GM12878 (cell line): ENCODE measurements at regions not wholly inside any gene's neighbourhood (a gene's known extent, or its start where the extent isn't known, plus 50 kb on each side); places are given as distances from the start of the nearest gene placed in this dataset.

Experiments
- ATAC-seq: fragments of 200-7000 bp; cut with Tn5 transposase; 3 replicates; pipeline ENCODE4 v1.9.1; 2020; ENCODE audit warnings: mild to moderate bottlenecking, moderate library complexity
- BruUV-seq: library from RNA; stranded (reverse); fragments of 400-500 nt; replicated peaks from 2 replicates; lab custom pipeline; 2021; lab: Mats Ljungman, UMichigan
- CTCF ChIA-PET: fragments of 300-600 bp; sonication (Branson Sonifier 250); formaldehyde crosslinking; extraction: SDS; loops from one replicate; lab custom pipeline; 2021; ENCODE audit warnings: inconsistent platforms; lab: Yijun Ruan, JAX
- POLR2A ChIA-PET: fragments of 350-600 bp; formaldehyde crosslinking; extraction: SDS; loops from one replicate; lab custom pipeline; 2021; ENCODE audit warnings: inconsistent platforms; lab: Charles Lee
- RAD21 ChIA-PET: fragments of 300-600 bp; sonication (Branson Sonifier 250); formaldehyde crosslinking; loops from one replicate; lab custom pipeline; 2023; ENCODE audit warnings: antibody characterized with exemption; ENCODE audit not compliant: unreplicated experiment; lab: Charles Lee
- SMC1A ChIA-PET: fragments of 300-600 bp; sonication (Branson Sonifier 250); formaldehyde crosslinking; loops from one replicate; lab custom pipeline; 2023; ENCODE audit not compliant: unreplicated experiment, uncharacterized antibody; lab: Charles Lee
- DNase-seq: peaks from one replicate; pipeline ENCODE4 v3.0.0-alpha.2; 2011; ENCODE audit warnings: low read depth, low spot score
- FAIRE-seq: peaks from 3 replicates; lab custom pipeline; 2011; peaks lifted over from hg19 to GRCh38; lab: Jason Lieb, UNC
- H2AFZ ChIP-seq: 2 replicates; pipeline ENCODE4 v1.6.0; 2011; ENCODE audit warnings: low read depth, low read length, control low read depth; ENCODE audit not compliant: control insufficient read depth
- H3K27ac ChIP-seq: 2 replicates; pipeline ENCODE4 v1.5.1; 2011; ENCODE audit warnings: control low read depth; ENCODE audit not compliant: control insufficient read depth, insufficient read depth
- H3K27me3 ChIP-seq, 2 experiments: replicated peaks in 1 of 2; 2 replicates each; pipeline versions ENCODE4 v1.6.0 to v1.6.1; 2011; ENCODE audit warnings: low read length in 1 of 2; ENCODE audit not compliant: control insufficient read depth in 2 of 2, insufficient read depth in 2 of 2
- H3K36me3 ChIP-seq, 2 experiments: 2 replicates each; pipeline ENCODE4 v1.5.1; 2011; ENCODE audit warnings: low read length in 1 of 2; ENCODE audit not compliant: control insufficient read depth in 2 of 2, insufficient read depth in 2 of 2
- H3K4me1 ChIP-seq: 2 replicates; pipeline ENCODE4 v1.6.1; 2011; ENCODE audit warnings: mild to moderate bottlenecking, low read length, moderate library complexity, mixed read lengths; ENCODE audit not compliant: control insufficient read depth, insufficient read depth
- H3K4me2 ChIP-seq: 2 replicates; pipeline ENCODE4 v1.6.0; 2011; ENCODE audit warnings: control low read depth; ENCODE audit not compliant: control insufficient read depth, insufficient read depth
- H3K4me3 ChIP-seq: fragments of 200-600 bp; sonication (generic); 2 replicates; pipeline ENCODE4 v1.5.1; 2016
- H3K79me2 ChIP-seq: 2 replicates; pipeline ENCODE4 v1.6.0; 2011; ENCODE audit warnings: low read length; ENCODE audit not compliant: control insufficient read depth, insufficient read depth
- H3K9ac ChIP-seq: 2 replicates; pipeline ENCODE4 v1.8.0; 2011; ENCODE audit warnings: low read length, control low read depth, mixed read lengths; ENCODE audit not compliant: control insufficient read depth, insufficient read depth
- H3K9me3 ChIP-seq: replicated peaks from 3 replicates; pipeline ENCODE4 v1.5.1; 2011; ENCODE audit warnings: mild to moderate bottlenecking, low read length; ENCODE audit not compliant: control insufficient read depth, insufficient read depth
- H4K20me1 ChIP-seq: 2 replicates; pipeline ENCODE4 v1.6.0; 2011; ENCODE audit not compliant: control insufficient read depth, insufficient read depth
- BHLHE40 ChIP-seq, 2 experiments: fragments of 450-650 bp in 1 of 2; IDR thresholded peaks; 2 replicates each; pipeline ENCODE4 v1.6.1; 2011 to 2017; ENCODE audit warnings: low read depth in 2 of 2, borderline replicate concordance in 1 of 2, improper control_type of control experiment in 1 of 2, low read length in 1 of 2, mild to moderate bottlenecking in 1 of 2
- NFYB ChIP-seq: IDR thresholded peaks from 2 replicates; pipeline ENCODE4 v1.6.1; 2011; ENCODE audit warnings: low read depth, mild to moderate bottlenecking, low read length, improper control_type of control experiment, moderate library complexity; ENCODE audit not compliant: insufficient read depth
- PBX3 ChIP-seq: IDR thresholded peaks from 2 replicates; pipeline ENCODE4 v1.6.1; 2011; ENCODE audit warnings: mild to moderate bottlenecking, low read depth, low read length, moderate library complexity; ENCODE audit not compliant: insufficient replicate concordance
- SREBF1 ChIP-seq: IDR thresholded peaks from 2 replicates; pipeline ENCODE4 v1.6.1; 2012; ENCODE audit warnings: mild to moderate bottlenecking, low read length
- WGBS: methylation state at CpG from one replicate; pipeline ENCODE4 v1.1.6; 2016; ENCODE audit warnings: low lambda C conversion rate; ENCODE audit not compliant: insufficient replicate concordance, insufficient coverage; ENCODE audit errors: missing lambda C conversion rate; 5-methylcytosine and 5-hydroxymethylcytosine counted together
- in situ Hi-C: fragments of 300-500 bp; cut with MboI; formaldehyde crosslinking; loops from 9 replicates; pipeline ENCODE4 v1.14.3; 2018; ENCODE audit warnings: mixed read lengths
- intact Hi-C: fragments of 100-400 bp; cut with micrococcal nuclease; formaldehyde crosslinking; loops from one replicate; pipeline ENCODE4 v1.14.2; 2022; ENCODE audit not compliant: unreplicated experiment
- TF ChIP-seq, protein P1 (sequence below): IDR thresholded peaks from 2 replicates; pipeline ENCODE4 v1.6.1; 2011; ENCODE audit warnings: borderline replicate concordance, low read depth, mild to moderate bottlenecking, moderate library complexity, low read length; ENCODE audit not compliant: insufficient read depth, poor library complexity, severe bottlenecking
- TF ChIP-seq, protein P2 (sequence below): IDR thresholded peaks from 2 replicates; pipeline ENCODE4 v1.6.1; 2012; ENCODE audit warnings: improper control_type of control experiment, low read depth, low read length; ENCODE audit not compliant: insufficient replicate concordance
- TF ChIP-seq, protein P3 (sequence below): fragments of 450-650 bp; IDR thresholded peaks from 2 replicates; pipeline ENCODE4 v1.6.1; 2017; ENCODE audit warnings: mild to moderate bottlenecking

- no peak for TF ChIP-seq PBX3
- no peak for TF ChIP-seq BHLHE40 (IDR thresholded peaks at IDR 0.05; ENCODE audit: borderline replicate concordance in 1 of 2, low read depth in 2 of 2, low read length in 1 of 2)
These were observed 340.8 kb upstream of the KLF3 start (continued) for GRCh38 chr4:38323141-38323641.

DNA sequence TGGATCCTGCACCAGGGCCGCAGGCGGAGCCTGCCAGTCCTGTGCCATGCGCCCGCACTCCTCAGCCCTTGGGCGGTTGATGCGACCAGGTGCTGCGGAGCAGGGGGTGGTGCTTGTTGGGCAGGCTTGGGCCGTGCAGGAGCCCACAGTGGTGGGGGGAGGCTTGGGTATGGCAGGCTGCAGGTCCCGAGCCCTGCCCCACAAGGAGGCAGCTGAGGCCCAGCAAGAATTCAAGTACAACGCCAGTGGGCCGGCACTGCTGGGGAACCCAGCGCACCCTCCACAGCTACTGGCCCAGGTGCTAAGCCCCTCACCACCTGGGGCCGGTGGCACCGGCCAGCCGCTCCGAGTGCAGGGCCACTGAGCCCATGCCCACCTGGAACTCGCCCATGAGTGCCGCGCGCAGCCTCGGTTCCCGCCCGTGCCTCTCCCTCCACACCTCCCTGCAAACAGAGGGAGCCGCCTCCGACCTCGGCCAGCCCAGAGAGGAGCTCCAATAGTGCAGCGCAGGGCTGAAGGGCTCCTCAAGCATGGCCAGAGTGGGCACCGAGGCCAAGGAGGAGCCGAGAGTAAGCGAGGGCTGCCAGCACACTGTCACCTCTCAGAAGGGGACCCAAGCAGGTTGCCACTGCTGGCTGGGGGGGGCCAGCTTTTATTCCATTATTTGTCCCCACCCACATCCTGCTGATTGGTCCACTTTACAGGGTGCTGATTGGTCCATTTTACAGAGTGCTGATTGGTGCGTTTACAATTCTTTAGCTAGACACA lies 339.0 kb upstream of the KLF3 start:
- intact Hi-C loops (no loop called here), in situ Hi-C loops (loop anchor here (25.0 kb wide), 1 partner anchor 537 kb away; the partner anchor contains the start of genes FAM114A1 and TLR6)
- RAD21 ChIA-PET = interaction anchor here (0.5 to 2.4 kb wide), 3 partner anchors 260 to 350 kb away, joined by 3 to 7 read pairs (median 4); no protein-coding TSS in a partner anchor
- Histone ChIP-seq H4K20me1 (no peaks in the 10 kb centered on the region), H3K9ac (no peak overlapping the region), H3K79me2 (no peaks in the 10 kb centered on the region), H3K27me3 (no peaks in the 10 kb centered on the region), H3K4me3 (no peak overlapping the region), H3K36me3 (no peaks in the 10 kb centered on the region), H3K9me3 (peaks cover 2% of the 10 kb centered on the region; the same call in 2 of the 3 replicates), H2AFZ (no peak overlapping the region), H3K4me1 (peaks cover 13% of the 10 kb centered on the region), H3K4me2 (no peak overlapping the region), H3K27ac (no peak overlapping the region)
- CTCF ChIA-PET = interaction anchor here (1.4 kb wide), 1 partner anchor 342 kb away, joined by 4 read pairs; no protein-coding TSS in a partner anchor
- peak; percentile 54 for TF ChIP-seq NFYB
- TF ChIP-seq, protein P1, sequence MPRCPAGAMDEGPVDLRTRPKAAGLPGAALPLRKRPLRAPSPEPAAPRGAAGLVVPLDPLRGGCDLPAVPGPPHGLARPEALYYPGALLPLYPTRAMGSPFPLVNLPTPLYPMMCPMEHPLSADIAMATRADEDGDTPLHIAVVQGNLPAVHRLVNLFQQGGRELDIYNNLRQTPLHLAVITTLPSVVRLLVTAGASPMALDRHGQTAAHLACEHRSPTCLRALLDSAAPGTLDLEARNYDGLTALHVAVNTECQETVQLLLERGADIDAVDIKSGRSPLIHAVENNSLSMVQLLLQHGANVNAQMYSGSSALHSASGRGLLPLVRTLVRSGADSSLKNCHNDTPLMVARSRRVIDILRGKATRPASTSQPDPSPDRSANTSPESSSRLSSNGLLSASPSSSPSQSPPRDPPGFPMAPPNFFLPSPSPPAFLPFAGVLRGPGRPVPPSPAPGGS = no peak
- TF ChIP-seq, protein P2, sequence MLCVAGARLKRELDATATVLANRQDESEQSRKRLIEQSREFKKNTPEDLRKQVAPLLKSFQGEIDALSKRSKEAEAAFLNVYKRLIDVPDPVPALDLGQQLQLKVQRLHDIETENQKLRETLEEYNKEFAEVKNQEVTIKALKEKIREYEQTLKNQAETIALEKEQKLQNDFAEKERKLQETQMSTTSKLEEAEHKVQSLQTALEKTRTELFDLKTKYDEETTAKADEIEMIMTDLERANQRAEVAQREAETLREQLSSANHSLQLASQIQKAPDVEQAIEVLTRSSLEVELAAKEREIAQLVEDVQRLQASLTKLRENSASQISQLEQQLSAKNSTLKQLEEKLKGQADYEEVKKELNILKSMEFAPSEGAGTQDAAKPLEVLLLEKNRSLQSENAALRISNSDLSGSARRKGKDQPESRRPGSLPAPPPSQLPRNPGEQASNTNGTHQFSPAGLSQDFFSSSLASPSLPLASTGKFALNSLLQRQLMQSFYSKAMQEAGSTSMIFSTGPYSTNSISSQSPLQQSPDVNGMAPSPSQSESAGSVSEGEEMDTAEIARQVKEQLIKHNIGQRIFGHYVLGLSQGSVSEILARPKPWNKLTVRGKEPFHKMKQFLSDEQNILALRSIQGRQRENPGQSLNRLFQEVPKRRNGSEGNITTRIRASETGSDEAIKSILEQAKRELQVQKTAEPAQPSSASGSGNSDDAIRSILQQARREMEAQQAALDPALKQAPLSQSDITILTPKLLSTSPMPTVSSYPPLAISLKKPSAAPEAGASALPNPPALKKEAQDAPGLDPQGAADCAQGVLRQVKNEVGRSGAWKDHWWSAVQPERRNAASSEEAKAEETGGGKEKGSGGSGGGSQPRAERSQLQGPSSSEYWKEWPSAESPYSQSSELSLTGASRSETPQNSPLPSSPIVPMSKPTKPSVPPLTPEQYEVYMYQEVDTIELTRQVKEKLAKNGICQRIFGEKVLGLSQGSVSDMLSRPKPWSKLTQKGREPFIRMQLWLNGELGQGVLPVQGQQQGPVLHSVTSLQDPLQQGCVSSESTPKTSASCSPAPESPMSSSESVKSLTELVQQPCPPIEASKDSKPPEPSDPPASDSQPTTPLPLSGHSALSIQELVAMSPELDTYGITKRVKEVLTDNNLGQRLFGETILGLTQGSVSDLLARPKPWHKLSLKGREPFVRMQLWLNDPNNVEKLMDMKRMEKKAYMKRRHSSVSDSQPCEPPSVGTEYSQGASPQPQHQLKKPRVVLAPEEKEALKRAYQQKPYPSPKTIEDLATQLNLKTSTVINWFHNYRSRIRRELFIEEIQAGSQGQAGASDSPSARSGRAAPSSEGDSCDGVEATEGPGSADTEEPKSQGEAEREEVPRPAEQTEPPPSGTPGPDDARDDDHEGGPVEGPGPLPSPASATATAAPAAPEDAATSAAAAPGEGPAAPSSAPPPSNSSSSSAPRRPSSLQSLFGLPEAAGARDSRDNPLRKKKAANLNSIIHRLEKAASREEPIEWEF = no peak
- no peak for TF ChIP-seq SREBF1
- TF ChIP-seq, protein P3, sequence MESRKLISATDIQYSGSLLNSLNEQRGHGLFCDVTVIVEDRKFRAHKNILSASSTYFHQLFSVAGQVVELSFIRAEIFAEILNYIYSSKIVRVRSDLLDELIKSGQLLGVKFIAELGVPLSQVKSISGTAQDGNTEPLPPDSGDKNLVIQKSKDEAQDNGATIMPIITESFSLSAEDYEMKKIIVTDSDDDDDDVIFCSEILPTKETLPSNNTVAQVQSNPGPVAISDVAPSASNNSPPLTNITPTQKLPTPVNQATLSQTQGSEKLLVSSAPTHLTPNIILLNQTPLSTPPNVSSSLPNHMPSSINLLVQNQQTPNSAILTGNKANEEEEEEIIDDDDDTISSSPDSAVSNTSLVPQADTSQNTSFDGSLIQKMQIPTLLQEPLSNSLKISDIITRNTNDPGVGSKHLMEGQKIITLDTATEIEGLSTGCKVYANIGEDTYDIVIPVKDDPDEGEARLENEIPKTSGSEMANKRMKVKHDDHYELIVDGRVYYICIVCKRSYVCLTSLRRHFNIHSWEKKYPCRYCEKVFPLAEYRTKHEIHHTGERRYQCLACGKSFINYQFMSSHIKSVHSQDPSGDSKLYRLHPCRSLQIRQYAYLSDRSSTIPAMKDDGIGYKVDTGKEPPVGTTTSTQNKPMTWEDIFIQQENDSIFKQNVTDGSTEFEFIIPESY = no peak
- FAIRE-seq (no peak), DNase-seq (no peak), ATAC-seq (no peak)
- BruUV-seq = no TSS peak
- SMC1A ChIA-PET = interaction anchor here (0.7 kb wide), 1 partner anchor 347 kb away, joined by 3 read pairs; no protein-coding TSS in a partner anchor
- POLR2A ChIA-PET = interaction anchor here (1.3 kb wide), 1 partner anchor 146 kb away, joined by 3 read pairs; no protein-coding TSS in a partner anchor
- WGBS = 94% methylated on average over 31 of the region's 31 CpGs
